ENCODE measurements at regions not wholly inside any gene's neighbourhood (a gene's known extent, or its start where the extent isn't known, plus 50 kb on each side); places are given as distances from the start of the nearest gene placed in this dataset.

- no peak for TF ChIP-seq CTCF (IDR thresholded peaks at IDR 0.05)
- no peak for TF ChIP-seq SIN3A (IDR thresholded peaks at IDR 0.05; ENCODE audit: borderline replicate concordance, insufficient read depth, low read depth, low read length)
- no peak for TF ChIP-seq POLR2AphosphoS5 (IDR thresholded peaks at IDR 0.05; ENCODE audit: low read depth, low read length)
- no peak for TF ChIP-seq REST (IDR thresholded peaks at IDR 0.05; ENCODE audit: insufficient read depth in 1 of 2, low read depth in 2 of 2, low read length in 1 of 2)
Observed at GRCh38 chr2:22329211-22330154, 1055.5 kb upstream of the KLHL29 start.

All from Panc1 (cell line).